Lung (tissue), 11 donors: ENCODE measurements at regions not wholly inside any gene's neighbourhood (a gene's known extent, or its start where the extent isn't known, plus 50 kb on each side); places are given as distances from the start of the nearest gene placed in this dataset.

ENCODE experiments used
- ATAC-seq: fragments of 200-7000 bp; cut with Tn5 transposase; one replicate; pipeline ENCODE4 v1.9.1; 2020; ENCODE audit warnings: moderate number of reproducible peaks; ENCODE audit not compliant: insufficient read depth, low FRiP score
- DNase-seq, 3 donors: peaks; one replicate each; pipeline ENCODE4 v3.0.0-alpha.2; 2013 to 2017
- H3K27ac ChIP-seq, 2 donors: one replicate each; pipeline ENCODE4 v1.5.1; 2013; ENCODE audit warnings: mild to moderate bottlenecking in 2 of 2, moderate library complexity in 2 of 2, control low read depth in 1 of 2, inconsistent platforms in 1 of 2, low read depth in 1 of 2, low read length in 1 of 2
- H3K27me3 ChIP-seq, 3 donors: one replicate each; pipeline ENCODE4 v1.5.1; 2013; ENCODE audit warnings: low read length in 2 of 3; ENCODE audit not compliant: control insufficient read depth in 3 of 3, insufficient read depth in 3 of 3
- H3K36me3 ChIP-seq, 4 donors: one replicate each; pipeline ENCODE4 v1.5.1; 2013; ENCODE audit warnings: low read length in 4 of 4, mild to moderate bottlenecking in 1 of 4, moderate library complexity in 1 of 4; ENCODE audit not compliant: control insufficient read depth in 4 of 4, insufficient read depth in 4 of 4
- H3K4me1 ChIP-seq, 5 donors: one replicate each; pipeline ENCODE4 v1.5.1; 2013; ENCODE audit warnings: low read length in 5 of 5, mild to moderate bottlenecking in 2 of 5, moderate library complexity in 1 of 5; ENCODE audit not compliant: control insufficient read depth in 5 of 5, insufficient read depth in 5 of 5
- H3K4me3 ChIP-seq: one replicate; pipeline ENCODE4 v1.5.1; 2013; ENCODE audit warnings: mild to moderate bottlenecking, control low read depth, moderate library complexity
- H3K9ac ChIP-seq, 2 donors: one replicate each; pipeline ENCODE4 v1.5.1; 2013; ENCODE audit warnings: low read length in 2 of 2, control low read depth in 1 of 2; ENCODE audit not compliant: insufficient read depth in 1 of 2
- H3K9me3 ChIP-seq, 4 donors: one replicate each; pipeline ENCODE4 v1.5.1; 2013; ENCODE audit warnings: low read length in 3 of 4, mild to moderate bottlenecking in 1 of 4, moderate library complexity in 1 of 4; ENCODE audit not compliant: control insufficient read depth in 4 of 4, insufficient read depth in 3 of 4
- CTCF ChIP-seq: IDR thresholded peaks from 2 replicates; pipeline ENCODE4 v1.5.1; 2012; ENCODE audit warnings: mild to moderate bottlenecking; ENCODE audit errors: control extremely low read depth, extremely low read depth
- WGBS, 2 donors: extraction: QIAGEN DNeasy Blood & Tissue Kit; methylation state at CpG; one replicate each; pipeline ENCODE4 v1.1.7; 2013; 5-methylcytosine and 5-hydroxymethylcytosine counted together
- donor health status: control.
- donor health status: control.
- donor health status: Bipolar disorder and iron deficiency.
- donor health status: healthy.
- donor health status: DM: yes; HTN: yes; CAD: no.

- 69 to 70% methylated on average over 4 of the region's 4 CpGs for WGBS, 2 donors
- H3K27me3 ChIP-seq = peaks cover 0 to 2% (median 0%) of the 10 kb centered on the region in 3 donors
- H3K9me3 ChIP-seq = no peaks in the 10 kb centered on the region
- H3K4me1 ChIP-seq = no peaks in the 10 kb centered on the region
- TF ChIP-seq CTCF = no peak
- ATAC-seq (no peak), DNase-seq (no peak)
- H3K9ac ChIP-seq = no peak overlapping the region
- H3K27ac ChIP-seq = no peak overlapping the region
- no peak overlapping the region for H3K4me3 ChIP-seq
- no peaks in the 10 kb centered on the region for H3K36me3 ChIP-seq
These were observed 1676.7 kb upstream of the CDH9 start for GRCh38 chr5:28714907-28715698.

- ATAC-seq (no peak), DNase-seq (no peak)
- Histone ChIP-seq H3K9ac (no peak overlapping the region), H3K36me3 (no peaks in the 10 kb centered on the region), H3K27me3 (no peaks in the 10 kb centered on the region), H3K4me1 (no peaks in the 10 kb centered on the region), H3K4me3 (no peak overlapping the region), H3K27ac (no peak overlapping the region), H3K9me3 (no peaks in the 10 kb centered on the region)
- no peak for TF ChIP-seq CTCF
These were observed 1672.0 kb upstream of the CDH9 start for GRCh38 chr5:28710360-28710759.

- TF ChIP-seq CTCF = no peak
- no peaks in the 10 kb centered on the region for H3K36me3 ChIP-seq
- WGBS, 2 donors = 87 to 94% methylated on average over 5 of the region's 5 CpGs
- no peaks in the 10 kb centered on the region for H3K9me3 ChIP-seq
- H3K9ac ChIP-seq = no peak overlapping the region
- no peak overlapping the region for H3K27ac ChIP-seq
- no peak for DNase-seq
- H3K27me3 ChIP-seq = no peaks in the 10 kb centered on the region
- no peak for ATAC-seq
- no peaks in the 10 kb centered on the region for H3K4me1 ChIP-seq
- H3K4me3 ChIP-seq = no peak overlapping the region
These were observed 1670.1 kb upstream of the CDH9 start for GRCh38 chr5:28708472-28708871.

GRCh38 chr5:28707706-28708105, 1669.3 kb upstream of the CDH9 start:
- no peak for ATAC-seq

More at GRCh38 chr5:28707706-28708105, 1669.3 kb upstream of the CDH9 start:
- H3K9ac ChIP-seq = no peak overlapping the region
- no peaks in the 10 kb centered on the region for H3K27me3 ChIP-seq
- no peak for DNase-seq
- H3K36me3 ChIP-seq = no peaks in the 10 kb centered on the region
- H3K9me3 ChIP-seq = no peaks in the 10 kb centered on the region
- H3K4me1 ChIP-seq = no peaks in the 10 kb centered on the region
- no peak overlapping the region for H3K4me3 ChIP-seq
- H3K27ac ChIP-seq = no peak overlapping the region
- no peak for TF ChIP-seq CTCF
